Activated CD4-positive, alpha-beta T cell treated with anti-CD3 and anti-CD28 coated beads for 36 hours (primary cell): ENCODE measurements at regions not wholly inside any gene's neighbourhood (a gene's known extent, or its start where the extent isn't known, plus 50 kb on each side); places are given as distances from the start of the nearest gene placed in this dataset.
"Not testable (repeated sequence)": the region's sequence is repeated elsewhere in the genome, so short reads cannot be mapped to it uniquely, and the experiment has no call there.

ENCODE experiments used
- ATAC-seq: fragments of 200-7000 bp; cut with Tn5 transposase; one replicate; pipeline ENCODE4 v1.10.0; 2021; ENCODE audit warnings: mild to moderate bottlenecking, moderate library complexity
- CTCF ChIA-PET: fragments of 350-600 bp; sonication (Branson Sonifier 250); formaldehyde crosslinking; loops from one replicate; lab custom pipeline; 2021; ENCODE audit warnings: antibody characterized with exemption; lab: Charles Lee
- POLR2A ChIA-PET: fragments of 350-600 bp; sonication (Branson Sonifier 250); formaldehyde crosslinking; loops from one replicate; lab custom pipeline; 2021; ENCODE audit warnings: antibody characterized with exemption, inconsistent platforms; lab: Charles Lee
- DNase-seq: peaks from one replicate; pipeline ENCODE4 v3.0.0-alpha.2; 2020
- H3K27ac Mint-ChIP-seq: one replicate; pipeline ENCODE4 v1.8.0; 2021; ENCODE audit warnings: mixed read lengths
- H3K27me3 Mint-ChIP-seq: one replicate; pipeline ENCODE4 v1.8.0; 2021; ENCODE audit warnings: mixed read lengths
- H3K36me3 Mint-ChIP-seq: one replicate; pipeline ENCODE4 v1.8.0; 2021; ENCODE audit warnings: low read depth, mixed read lengths
- H3K4me1 Mint-ChIP-seq: one replicate; pipeline ENCODE4 v1.8.0; 2021; ENCODE audit warnings: mixed read lengths
- H3K4me3 Mint-ChIP-seq: one replicate; pipeline ENCODE4 v1.8.0; 2021; ENCODE audit warnings: mild to moderate bottlenecking, moderate library complexity, mixed read lengths
- H3K9me3 Mint-ChIP-seq: one replicate; pipeline ENCODE4 v1.8.0; 2021; ENCODE audit warnings: low read depth, mixed read lengths
- intact Hi-C, 2 experiments: fragments of 100-400 bp; cut with DNase I in 1 of 2; cut with micrococcal nuclease in 1 of 2; formaldehyde crosslinking; loops; one replicate each; pipeline versions ENCODE4 v1.14.2 to v1.15.1; 2022 to 2024; cut with DNase I, micrococcal nuclease

DNA sequence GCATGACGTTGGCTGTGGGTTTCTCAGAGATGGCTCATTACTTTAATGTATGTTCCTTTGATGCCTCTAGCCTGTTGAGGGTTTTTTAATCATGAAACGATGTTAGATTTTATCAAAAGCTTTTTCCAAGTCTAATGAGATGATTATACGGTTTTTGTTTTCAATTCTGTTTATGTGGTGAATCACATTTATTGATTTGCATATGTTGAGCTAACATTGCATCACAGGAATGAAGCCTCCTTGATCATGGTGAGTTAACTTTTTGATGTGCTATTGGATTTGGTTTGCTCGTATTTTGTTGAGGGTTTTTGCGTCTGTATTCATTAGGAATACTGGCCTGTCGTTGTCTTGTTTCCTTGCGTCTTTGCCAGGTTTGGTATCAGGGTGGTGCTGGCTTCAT, 52.3 kb upstream of the PTPN12 start:
- H3K4me1 Mint-ChIP-seq = peaks cover 5% of the 10 kb centered on the region
- H3K9me3 Mint-ChIP-seq = no peaks in the 10 kb centered on the region
- peaks cover 2% of the 10 kb centered on the region for H3K27me3 Mint-ChIP-seq
- H3K4me3 Mint-ChIP-seq = no peak overlapping the region
- ATAC-seq (no peak), DNase-seq (no peak)
- POLR2A ChIA-PET = no interaction called here
- no peak overlapping the region for H3K27ac Mint-ChIP-seq
- no peaks in the 10 kb centered on the region for H3K36me3 Mint-ChIP-seq
- CTCF ChIA-PET = no interaction called here
- intact Hi-C loops = no loop called here

DNA sequence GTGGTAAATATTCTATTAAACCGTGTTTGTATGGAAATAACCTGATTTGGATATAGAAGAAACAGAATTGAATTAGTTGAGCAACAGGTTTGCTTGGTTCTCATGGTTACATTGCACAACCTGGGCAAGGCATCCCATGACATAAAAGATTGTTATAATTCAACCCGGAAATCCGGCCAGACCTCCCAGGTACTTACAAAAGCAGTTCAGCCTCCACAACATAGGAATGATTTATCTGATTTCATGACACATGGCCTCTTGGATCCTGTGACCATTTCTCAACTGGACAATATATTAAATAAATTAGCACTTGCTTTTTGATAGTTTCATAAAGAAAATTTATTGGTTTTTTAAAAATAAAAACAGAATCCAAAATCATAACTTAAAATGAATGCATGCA, 55.1 kb upstream of the PTPN12 start:
- no peaks in the 10 kb centered on the region for H3K36me3 Mint-ChIP-seq
- CTCF ChIA-PET = no interaction called here
- ATAC-seq = no peak
- POLR2A ChIA-PET = no interaction called here
- intact Hi-C loops = no loop called here
- H3K27ac Mint-ChIP-seq = no peak overlapping the region
- DNase-seq = no peak
- peaks cover 5% of the 10 kb centered on the region for H3K4me1 Mint-ChIP-seq
- no peak overlapping the region for H3K4me3 Mint-ChIP-seq
- peaks cover 2% of the 10 kb centered on the region for H3K27me3 Mint-ChIP-seq
- no peaks in the 10 kb centered on the region for H3K9me3 Mint-ChIP-seq

GRCh38 chr7:77481615-77482014, 55.5 kb upstream of the PTPN12 start:
- intact Hi-C loops = no loop called here
- no peak overlapping the region for H3K27ac Mint-ChIP-seq
- no peaks in the 10 kb centered on the region for H3K36me3 Mint-ChIP-seq
- H3K27me3 Mint-ChIP-seq = peaks cover 2% of the 10 kb centered on the region
- DNase-seq (no peak), ATAC-seq (no peak)
- ChIA-PET CTCF (no interaction called here), POLR2A (no interaction called here)
- no peaks in the 10 kb centered on the region for H3K9me3 Mint-ChIP-seq
- no peak overlapping the region for H3K4me3 Mint-ChIP-seq
- H3K4me1 Mint-ChIP-seq = peaks cover 5% of the 10 kb centered on the region

DNA sequence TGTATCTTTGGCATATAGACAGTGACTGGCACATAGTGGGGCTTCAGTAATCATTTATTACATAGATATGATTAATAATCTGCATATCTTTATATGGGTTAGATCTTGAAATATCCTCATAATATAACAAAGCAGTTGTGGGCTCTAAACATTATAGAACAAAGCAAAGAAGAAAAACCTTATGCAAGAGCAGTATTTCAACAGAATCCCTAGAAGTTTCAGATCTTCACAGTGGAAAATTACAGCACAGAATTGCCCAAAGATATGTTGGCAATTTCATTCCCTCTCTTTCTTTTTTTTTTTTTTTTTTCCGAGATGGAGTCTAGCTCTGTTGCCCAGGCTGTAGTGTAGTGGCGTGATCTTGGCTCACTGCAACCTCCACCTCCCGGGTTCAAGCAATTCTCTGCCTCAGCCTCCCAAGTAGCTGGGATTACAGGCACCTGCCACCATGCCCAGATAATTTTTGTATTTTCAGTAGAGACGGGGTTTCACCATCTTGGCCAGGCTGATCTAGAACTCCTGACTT, 56.9 kb upstream of the PTPN12 start:
- DNase-seq, ATAC-seq, H3K9me3 Mint-ChIP-seq, H3K4me3 Mint-ChIP-seq, POLR2A ChIA-PET, H3K4me1 Mint-ChIP-seq, H3K36me3 Mint-ChIP-seq, H3K27ac Mint-ChIP-seq, H3K27me3 Mint-ChIP-seq, intact Hi-C loops: not testable (repeated sequence)
- CTCF ChIA-PET = interaction anchor here (0.6 kb wide), 1 partner anchor 154 kb away, joined by 3 read pairs; no protein-coding TSS in a partner anchor

GRCh38 chr7:77479536-77480088, 57.5 kb upstream of the PTPN12 start:
- H3K9me3 Mint-ChIP-seq = no peaks in the 10 kb centered on the region
- no peak overlapping the region for H3K4me3 Mint-ChIP-seq
- no peaks in the 10 kb centered on the region for H3K27me3 Mint-ChIP-seq
- DNase-seq (no peak), ATAC-seq (no peak)
- H3K27ac Mint-ChIP-seq = no peak overlapping the region
- POLR2A ChIA-PET = no interaction called here
- H3K36me3 Mint-ChIP-seq = no peaks in the 10 kb centered on the region
- peaks cover 5% of the 10 kb centered on the region for H3K4me1 Mint-ChIP-seq
- CTCF ChIA-PET = interaction anchor here (0.8 to 1.3 kb wide), 2 partner anchors 10 to 232 kb away, joined by 3 read pairs; no protein-coding TSS in a partner anchor
- intact Hi-C loops = no loop called here

GRCh38 chr7:77476871-77477270, 60.2 kb upstream of the PTPN12 start:
- no peak overlapping the region for H3K4me3 Mint-ChIP-seq
- peaks cover 5% of the 10 kb centered on the region for H3K4me1 Mint-ChIP-seq
- ATAC-seq (no peak), DNase-seq (no peak)
- no peak overlapping the region for H3K27ac Mint-ChIP-seq
- no peaks in the 10 kb centered on the region for H3K36me3 Mint-ChIP-seq
- no peaks in the 10 kb centered on the region for H3K9me3 Mint-ChIP-seq
- peaks cover 2% of the 10 kb centered on the region for H3K27me3 Mint-ChIP-seq
- intact Hi-C loops = no loop called here
- ChIA-PET CTCF (no interaction called here), POLR2A (no interaction called here)

DNA sequence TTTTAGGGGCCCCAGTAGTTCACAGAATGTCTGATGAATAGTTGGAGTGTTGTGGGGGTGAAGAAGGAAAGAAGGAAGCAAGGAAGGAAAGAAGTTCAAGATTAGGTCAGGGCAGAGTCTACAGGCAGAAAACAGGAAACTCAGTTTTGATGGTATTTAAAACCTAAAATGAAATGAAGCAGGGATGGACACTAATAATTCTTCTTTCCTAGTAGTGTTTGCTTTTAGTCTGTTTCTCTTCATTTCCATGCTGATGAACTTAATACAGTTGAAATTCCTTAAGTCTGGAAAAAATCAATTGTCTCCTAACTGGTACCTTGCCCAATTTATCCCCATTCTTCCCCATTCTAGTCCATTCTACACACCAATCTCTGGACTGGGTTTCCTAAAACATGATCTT, 59.0 kb upstream of the GSAP start:
- ATAC-seq = no peak
- Mint-ChIP-seq H3K4me1 (no peaks in the 10 kb centered on the region), H3K4me3 (no peak overlapping the region), H3K27ac (no peak overlapping the region), H3K9me3 (no peaks in the 10 kb centered on the region), H3K27me3 (peaks cover 2% of the 10 kb centered on the region), H3K36me3 (no peaks in the 10 kb centered on the region)
- DNase-seq = no peak
- intact Hi-C loops = no loop called here
- ChIA-PET CTCF (interaction anchor here (0.9 kb wide), 1 partner anchor 18 kb away, joined by 4 read pairs; no protein-coding TSS in a partner anchor), POLR2A (no interaction called here)

- intact Hi-C loops = no loop called here
- ATAC-seq = no peak
- Mint-ChIP-seq H3K4me1 (no peaks in the 10 kb centered on the region), H3K4me3 (no peak overlapping the region), H3K9me3 (no peaks in the 10 kb centered on the region), H3K27ac (no peak overlapping the region), H3K36me3 (no peaks in the 10 kb centered on the region), H3K27me3 (peaks cover 2% of the 10 kb centered on the region)
- ChIA-PET POLR2A (no interaction called here), CTCF (interaction anchor here (0.6 to 0.9 kb wide), 3 partner anchors 18 to 324 kb away, joined by 3 to 4 read pairs (median 3); partner anchors contain the start of gene PHTF2)
- DNase-seq = no peak
These were observed 58.6 kb upstream of the GSAP start for GRCh38 chr7:77474756-77475155.

DNA sequence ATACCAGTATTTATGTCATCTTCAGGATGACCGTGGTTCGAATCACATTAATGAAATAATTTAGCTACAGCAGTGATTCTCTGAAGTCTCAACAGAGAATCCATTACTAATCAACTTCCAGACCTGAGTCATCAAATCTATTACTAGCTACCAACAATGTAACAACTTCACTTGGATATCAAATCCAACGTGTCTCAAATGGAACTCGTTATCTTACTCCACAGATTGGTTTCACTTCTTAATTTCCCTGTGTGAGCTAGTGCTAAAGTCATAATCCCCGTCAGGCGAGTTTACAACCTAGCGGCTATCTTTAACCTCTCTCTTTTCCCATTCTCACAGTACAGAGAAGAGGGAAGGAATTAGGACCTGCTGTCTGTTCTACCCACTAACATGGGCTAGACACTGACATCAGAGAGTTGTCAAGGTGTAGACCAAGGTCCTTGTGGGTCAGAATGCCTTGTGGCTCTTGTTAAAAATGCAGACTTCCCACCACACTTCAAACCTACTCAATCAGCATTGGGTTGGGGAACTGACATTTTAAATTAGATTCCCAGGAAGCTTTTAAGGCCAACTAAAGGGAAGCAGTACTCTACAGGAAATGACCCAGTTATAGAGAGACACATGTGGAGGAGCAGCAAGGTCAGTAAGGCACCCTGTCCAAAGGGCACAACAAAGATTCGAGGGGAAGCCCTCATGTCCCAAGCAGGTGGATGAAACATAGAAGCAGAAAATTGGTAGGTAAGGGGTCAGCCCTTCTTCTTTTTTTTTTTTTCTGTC, 57.3 kb upstream of the GSAP start:
- Mint-ChIP-seq H3K4me3 (no peak overlapping the region), H3K27me3 (peaks cover 2% of the 10 kb centered on the region), H3K9me3 (peaks cover 2% of the 10 kb centered on the region), H3K4me1 (no peaks in the 10 kb centered on the region), H3K27ac (no peak overlapping the region), H3K36me3 (no peaks in the 10 kb centered on the region)
- DNase-seq (no peak), ATAC-seq (no peak)
- ChIA-PET POLR2A (no interaction called here), CTCF (interaction anchor here (0.7 kb wide), 2 partner anchors 16 to 178 kb away, joined by 3 read pairs; no protein-coding TSS in a partner anchor)
- intact Hi-C loops = no loop called here

- H3K4me1 Mint-ChIP-seq = no peaks in the 10 kb centered on the region
- H3K36me3 Mint-ChIP-seq = no peaks in the 10 kb centered on the region
- intact Hi-C loops = no loop called here
- H3K4me3 Mint-ChIP-seq = no peak overlapping the region
- peaks cover 2% of the 10 kb centered on the region for H3K9me3 Mint-ChIP-seq
- H3K27me3 Mint-ChIP-seq = peaks cover 2% of the 10 kb centered on the region
- H3K27ac Mint-ChIP-seq = no peak overlapping the region
- ChIA-PET POLR2A (no interaction called here), CTCF (interaction anchor here (1.0 kb wide), 1 partner anchor 9 kb away, joined by 3 read pairs; no protein-coding TSS in a partner anchor)
- ATAC-seq (no peak), DNase-seq (no peak)
These were observed 53.8 kb upstream of the GSAP start for GRCh38 chr7:77469927-77470326.

DNA sequence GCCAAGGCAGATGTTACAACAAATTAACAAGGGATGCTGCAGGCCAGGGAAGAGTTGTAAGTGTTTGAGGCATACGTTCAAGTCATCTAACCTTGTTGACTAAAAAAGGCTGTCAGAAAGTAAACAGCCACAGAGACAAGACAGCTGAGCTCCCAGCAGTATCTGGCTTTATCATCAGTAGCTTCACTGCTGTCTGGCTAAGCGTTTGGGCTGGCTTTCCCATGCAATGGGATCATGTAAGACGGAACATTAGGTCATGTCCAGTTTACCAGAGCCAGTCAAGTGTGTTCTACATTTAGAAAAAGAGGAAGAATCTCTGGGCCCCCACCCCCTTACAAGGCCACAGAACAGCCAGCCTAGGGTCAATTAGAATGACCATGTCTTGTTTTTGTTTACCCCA, 51.3 kb upstream of the GSAP start:
- intact Hi-C loops = no loop called here
- CTCF ChIA-PET = interaction anchor here (0.6 to 1.8 kb wide), 2 partner anchors 61 to 184 kb away, joined by 5 read pairs; no protein-coding TSS in a partner anchor

More for the DNA sequence above, 51.3 kb upstream of the GSAP start:
- Mint-ChIP-seq H3K4me1 (peaks cover 14% of the 10 kb centered on the region), H3K27ac (no peak overlapping the region), H3K9me3 (peaks cover 2% of the 10 kb centered on the region), H3K4me3 (no peak overlapping the region), H3K27me3 (no peaks in the 10 kb centered on the region), H3K36me3 (no peaks in the 10 kb centered on the region)
- DNase-seq (no peak), ATAC-seq (no peak)
- POLR2A ChIA-PET = no interaction called here
